HS-5 (cell line): ENCODE measurements at regions not wholly inside any gene's neighbourhood (a gene's known extent, or its start where the extent isn't known, plus 50 kb on each side); places are given as distances from the start of the nearest gene placed in this dataset.
"Not testable (repeated sequence)": the region's sequence is repeated elsewhere in the genome, so short reads cannot be mapped to it uniquely, and the experiment has no call there.

Experiments
- DNase-seq: peaks from one replicate; pipeline ENCODE4 v3.0.0-alpha.2; 2012; ENCODE audit warnings: low read depth

- DNase-seq, result no peak
Observed at GRCh38 chr9:21695874-21696341, 106.5 kb upstream of the MTAP start.

- no peak for DNase-seq
Observed at GRCh38 chr9:21696411-21696871, 106.0 kb upstream of the MTAP start.

GRCh38 chr9:21708260-21708711 lies 94.2 kb upstream of the MTAP start:
- no peak for DNase-seq

GRCh38 chr9:21708856-21709255 lies 93.6 kb upstream of the MTAP start:
- DNase-seq, result no peak

- no peak for DNase-seq
Observed at GRCh38 chr9:21709464-21710058, 92.9 kb upstream of the MTAP start.

GRCh38 chr9:21710548-21711191 lies 91.8 kb upstream of the MTAP start:
- no peak for DNase-seq

- no peak for DNase-seq
Observed at GRCh38 chr9:21711504-21711903, 90.9 kb upstream of the MTAP start.

- no peak for DNase-seq
Observed at GRCh38 chr9:21715408-21715807, 87.0 kb upstream of the MTAP start.

- no peak for DNase-seq
Observed at GRCh38 chr9:21720758-21721157, 81.7 kb upstream of the MTAP start.

GRCh38 chr9:21727411-21727810 lies 75.0 kb upstream of the MTAP start:
- DNase-seq, result not testable (repeated sequence)

- DNase-seq, result no peak
Observed at GRCh38 chr9:21728781-21729180, 73.7 kb upstream of the MTAP start.

GRCh38 chr9:21729648-21730047 lies 72.8 kb upstream of the MTAP start:
- DNase-seq, result no peak

- DNase-seq, result no peak
Observed at GRCh38 chr9:21730899-21731298, 71.5 kb upstream of the MTAP start.

- DNase-seq, result no peak
Observed at GRCh38 chr9:21741151-21741550, 61.3 kb upstream of the MTAP start.

GRCh38 chr9:21744320-21744719 lies 58.1 kb upstream of the MTAP start:
- DNase-seq, result no peak

- DNase-seq, result no peak
Observed at GRCh38 chr9:21744841-21745240, 57.6 kb upstream of the MTAP start.

GRCh38 chr9:21746550-21746949 lies 55.9 kb upstream of the MTAP start:
- DNase-seq, result no peak

GRCh38 chr9:21747175-21747574 lies 55.3 kb upstream of the MTAP start:
- peak; percentile 82 for DNase-seq

- no peak for DNase-seq
Observed at GRCh38 chr9:21750021-21750735, 52.3 kb upstream of the MTAP start.

- DNase-seq, result no peak
Observed at GRCh38 chr9:21751998-21752397, 50.4 kb upstream of the MTAP start.
